Activated CD4-positive, alpha-beta T cell treated with anti-CD3 and anti-CD28 coated beads, Interleukin-2, amount 10 ng/mL, durations not matched to agents 24 days and 14 days (primary cell): ENCODE measurements at regions not wholly inside any gene's neighbourhood (a gene's known extent, or its start where the extent isn't known, plus 50 kb on each side); places are given as distances from the start of the nearest gene placed in this dataset.

Source experiments
- DNase-seq: peaks from one replicate; pipeline ENCODE4 v3.0.0; 2022
- H3K27ac Mint-ChIP-seq: one replicate; pipeline ENCODE4 v1.8.0; 2022; ENCODE audit warnings: mild to moderate bottlenecking, mixed read lengths
- H3K27me3 Mint-ChIP-seq: one replicate; pipeline ENCODE4 v1.8.0; 2022; ENCODE audit warnings: mixed read lengths
- H3K36me3 Mint-ChIP-seq: one replicate; pipeline ENCODE4 v1.8.0; 2022; ENCODE audit warnings: low read depth, mild to moderate bottlenecking, mixed read lengths
- H3K4me1 Mint-ChIP-seq: one replicate; pipeline ENCODE4 v1.8.0; 2021; ENCODE audit warnings: mixed read lengths
- H3K4me3 Mint-ChIP-seq: one replicate; pipeline ENCODE4 v1.8.0; 2022; ENCODE audit warnings: mild to moderate bottlenecking, moderate library complexity, mixed read lengths
- H3K9me3 Mint-ChIP-seq: one replicate; pipeline ENCODE4 v1.8.0; 2021; ENCODE audit warnings: mixed read lengths
- intact Hi-C: fragments of 100-400 bp; cut with micrococcal nuclease; formaldehyde crosslinking; loops from one replicate; pipeline ENCODE4 v1.15.1; 2023

- Mint-ChIP-seq H3K27ac (no peak overlapping the region), H3K4me1 (no peaks in the 10 kb centered on the region), H3K27me3 (no peaks in the 10 kb centered on the region), H3K36me3 (no peaks in the 10 kb centered on the region), H3K9me3 (no peaks in the 10 kb centered on the region), H3K4me3 (no peak overlapping the region)
- peak; percentile 11 for DNase-seq
- intact Hi-C loops = no loop called here
Measured at GRCh38 chr7:34298492-34299013, 359.5 kb upstream of the NPSR1 start.

GRCh38 chr7:34299066-34299465, 359.0 kb upstream of the NPSR1 start:
- no peak overlapping the region for H3K4me3 Mint-ChIP-seq
- no peaks in the 10 kb centered on the region for H3K36me3 Mint-ChIP-seq
- H3K9me3 Mint-ChIP-seq = no peaks in the 10 kb centered on the region
- intact Hi-C loops = no loop called here
- DNase-seq = peak; percentile 8
- no peaks in the 10 kb centered on the region for H3K4me1 Mint-ChIP-seq
- H3K27me3 Mint-ChIP-seq = no peaks in the 10 kb centered on the region
- H3K27ac Mint-ChIP-seq = no peak overlapping the region

- Mint-ChIP-seq H3K36me3 (no peaks in the 10 kb centered on the region), H3K27me3 (no peaks in the 10 kb centered on the region), H3K9me3 (peaks cover 3% of the 10 kb centered on the region), H3K4me3 (no peak overlapping the region), H3K27ac (no peak overlapping the region), H3K4me1 (no peaks in the 10 kb centered on the region)
- intact Hi-C loops = no loop called here
- no peak for DNase-seq
Measured at GRCh38 chr7:34307540-34307939, 350.5 kb upstream of the NPSR1 start.

GRCh38 chr7:34308595-34308994, 349.4 kb upstream of the NPSR1 start:
- Mint-ChIP-seq H3K27ac (no peak overlapping the region), H3K36me3 (no peaks in the 10 kb centered on the region), H3K27me3 (no peaks in the 10 kb centered on the region), H3K9me3 (peaks cover 3% of the 10 kb centered on the region), H3K4me1 (no peaks in the 10 kb centered on the region), H3K4me3 (no peak overlapping the region)
- intact Hi-C loops = no loop called here
- DNase-seq = no peak

GRCh38 chr7:34309116-34309515, 348.9 kb upstream of the NPSR1 start:
- Mint-ChIP-seq H3K4me1 (no peaks in the 10 kb centered on the region), H3K36me3 (no peaks in the 10 kb centered on the region), H3K4me3 (no peak overlapping the region), H3K9me3 (peaks cover 3% of the 10 kb centered on the region), H3K27ac (no peak overlapping the region), H3K27me3 (no peaks in the 10 kb centered on the region)
- intact Hi-C loops = no loop called here
- no peak for DNase-seq

GRCh38 chr7:34309584-34309983, 348.4 kb upstream of the NPSR1 start:
- intact Hi-C loops = no loop called here
- no peak overlapping the region for H3K4me3 Mint-ChIP-seq

GRCh38 chr7:34311591-34311990, 346.4 kb upstream of the NPSR1 start:
- Mint-ChIP-seq H3K27ac (no peak overlapping the region), H3K36me3 (no peaks in the 10 kb centered on the region), H3K27me3 (no peaks in the 10 kb centered on the region), H3K9me3 (peaks cover 3% of the 10 kb centered on the region), H3K4me1 (no peaks in the 10 kb centered on the region), H3K4me3 (no peak overlapping the region)
- intact Hi-C loops = no loop called here
- DNase-seq = no peak

More at GRCh38 chr7:34309584-34309983, 348.4 kb upstream of the NPSR1 start:
- Mint-ChIP-seq H3K4me1 (no peaks in the 10 kb centered on the region), H3K27me3 (no peaks in the 10 kb centered on the region), H3K9me3 (peaks cover 3% of the 10 kb centered on the region), H3K27ac (no peak overlapping the region), H3K36me3 (no peaks in the 10 kb centered on the region)
- no peak for DNase-seq

GRCh38 chr7:34312624-34313023, 345.4 kb upstream of the NPSR1 start:
- H3K4me1 Mint-ChIP-seq = no peaks in the 10 kb centered on the region
- no peak overlapping the region for H3K4me3 Mint-ChIP-seq
- H3K9me3 Mint-ChIP-seq = peaks cover 3% of the 10 kb centered on the region
- intact Hi-C loops = no loop called here
- H3K27ac Mint-ChIP-seq = no peak overlapping the region
- DNase-seq = no peak
- H3K36me3 Mint-ChIP-seq = no peaks in the 10 kb centered on the region
- H3K27me3 Mint-ChIP-seq = no peaks in the 10 kb centered on the region

- Mint-ChIP-seq H3K27me3 (no peaks in the 10 kb centered on the region), H3K36me3 (no peaks in the 10 kb centered on the region), H3K27ac (no peak overlapping the region), H3K4me1 (no peaks in the 10 kb centered on the region), H3K9me3 (peaks cover 3% of the 10 kb centered on the region), H3K4me3 (no peak overlapping the region)
- no peak for DNase-seq
- intact Hi-C loops = no loop called here
Measured at GRCh38 chr7:34313289-34313688, 344.7 kb upstream of the NPSR1 start.

GRCh38 chr7:34315032-34315431, 343.0 kb upstream of the NPSR1 start:
- H3K27me3 Mint-ChIP-seq = no peaks in the 10 kb centered on the region
- intact Hi-C loops = no loop called here
- H3K27ac Mint-ChIP-seq = no peak overlapping the region
- no peaks in the 10 kb centered on the region for H3K36me3 Mint-ChIP-seq
- H3K4me3 Mint-ChIP-seq = no peak overlapping the region
- DNase-seq = no peak
- H3K9me3 Mint-ChIP-seq = no peaks in the 10 kb centered on the region
- H3K4me1 Mint-ChIP-seq = no peaks in the 10 kb centered on the region

- Mint-ChIP-seq H3K27ac (no peak overlapping the region), H3K36me3 (no peaks in the 10 kb centered on the region), H3K4me1 (peaks cover 3% of the 10 kb centered on the region), H3K4me3 (no peak overlapping the region), H3K9me3 (no peaks in the 10 kb centered on the region), H3K27me3 (peaks cover 6% of the 10 kb centered on the region)
- intact Hi-C loops = no loop called here
- DNase-seq = no peak
Measured at GRCh38 chr7:34317039-34317438, 341.0 kb upstream of the NPSR1 start.

- intact Hi-C loops = loop anchor here (5.0 kb wide), 1 partner anchor 1202 kb away; no protein-coding TSS in a partner anchor
- Mint-ChIP-seq H3K27ac (no peak overlapping the region), H3K9me3 (no peaks in the 10 kb centered on the region), H3K4me1 (peaks cover 5% of the 10 kb centered on the region), H3K4me3 (no peak overlapping the region), H3K36me3 (no peaks in the 10 kb centered on the region), H3K27me3 (peaks cover 8% of the 10 kb centered on the region)
- no peak for DNase-seq
Measured at GRCh38 chr7:34320412-34320811, 337.6 kb upstream of the NPSR1 start.

GRCh38 chr7:34320926-34321661, 336.9 kb upstream of the NPSR1 start:
- intact Hi-C loops = loop anchor here (5.0 kb wide), 1 partner anchor 1201 kb away; no protein-coding TSS in a partner anchor

GRCh38 chr7:34322841-34323240, 335.2 kb upstream of the NPSR1 start:
- no peak for DNase-seq
- Mint-ChIP-seq H3K36me3 (no peaks in the 10 kb centered on the region), H3K4me1 (peaks cover 5% of the 10 kb centered on the region), H3K4me3 (no peak overlapping the region), H3K9me3 (no peaks in the 10 kb centered on the region), H3K27ac (no peak overlapping the region), H3K27me3 (peaks cover 8% of the 10 kb centered on the region)
- intact Hi-C loops = loop anchor here (5.0 kb wide), 1 partner anchor 1199 kb away; no protein-coding TSS in a partner anchor

More at GRCh38 chr7:34320926-34321661, 336.9 kb upstream of the NPSR1 start:
- peaks cover 8% of the 10 kb centered on the region for H3K27me3 Mint-ChIP-seq
- no peak overlapping the region for H3K27ac Mint-ChIP-seq
- H3K36me3 Mint-ChIP-seq = no peaks in the 10 kb centered on the region
- H3K4me3 Mint-ChIP-seq = peak overlapping the region; percentile 53
- peaks cover 5% of the 10 kb centered on the region for H3K4me1 Mint-ChIP-seq
- peak; percentile 78 for DNase-seq
- H3K9me3 Mint-ChIP-seq = no peaks in the 10 kb centered on the region
